Pons (tissue), 1 donor: ENCODE measurements at regions not wholly inside any gene's neighbourhood (a gene's known extent, or its start where the extent isn't known, plus 50 kb on each side); places are given as distances from the start of the nearest gene placed in this dataset.
"Not testable (repeated sequence)": the region's sequence is repeated elsewhere in the genome, so short reads cannot be mapped to it uniquely, and the experiment has no call there.

Source experiments
- DNase-seq: peaks from one replicate; pipeline ENCODE4 v3.0.0-alpha.2; 2016; ENCODE audit warnings: low spot score

GRCh38 chr3:153028381-153028780 lies 133.6 kb upstream of the RAP2B start:
- peak; percentile 49 for DNase-seq

DNA sequence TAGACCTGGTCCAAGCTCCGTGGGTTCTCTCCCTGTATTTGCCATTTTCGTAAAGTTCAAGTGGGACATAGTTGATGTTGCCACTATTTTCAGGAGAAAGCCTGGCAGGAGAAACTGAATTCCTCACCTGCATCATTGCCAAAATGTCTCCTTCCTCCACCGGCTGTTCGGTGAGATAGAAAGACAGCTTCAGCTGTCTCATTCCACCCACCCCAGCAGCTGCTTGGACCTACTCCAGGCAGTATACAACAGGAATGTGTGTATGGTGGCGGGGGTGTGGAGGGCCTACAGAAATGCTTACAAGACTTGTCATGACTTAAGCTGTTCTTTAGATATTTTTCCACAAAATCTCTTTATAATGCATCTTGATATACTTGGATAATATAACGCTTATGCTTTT lies 132.7 kb upstream of the RAP2B start:
- DNase-seq: no peak

GRCh38 chr3:153032891-153033290 lies 129.1 kb upstream of the RAP2B start:
- no peak for DNase-seq

DNA sequence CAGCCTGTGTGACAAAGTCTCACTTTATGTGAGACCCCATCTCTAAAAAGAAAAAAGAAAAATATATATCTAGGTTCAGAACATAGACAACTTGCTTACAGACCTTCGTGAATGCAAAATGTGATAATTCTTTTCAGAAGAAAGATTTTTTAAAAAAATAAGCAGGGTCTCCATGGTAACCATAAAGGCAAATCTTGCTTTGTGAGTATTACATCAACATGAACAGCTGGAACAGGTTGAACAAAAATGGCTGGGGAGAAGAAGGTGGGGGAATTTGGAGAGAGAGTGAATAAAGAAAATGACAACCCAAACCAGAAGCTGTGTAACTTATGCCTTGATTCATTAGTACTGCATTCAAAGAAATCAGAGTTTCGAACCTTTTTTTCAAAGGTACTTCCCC lies 125.2 kb upstream of the RAP2B start:
- no peak for DNase-seq

GRCh38 chr3:153038367-153038766 lies 123.7 kb upstream of the RAP2B start:
- DNase-seq: no peak

DNA sequence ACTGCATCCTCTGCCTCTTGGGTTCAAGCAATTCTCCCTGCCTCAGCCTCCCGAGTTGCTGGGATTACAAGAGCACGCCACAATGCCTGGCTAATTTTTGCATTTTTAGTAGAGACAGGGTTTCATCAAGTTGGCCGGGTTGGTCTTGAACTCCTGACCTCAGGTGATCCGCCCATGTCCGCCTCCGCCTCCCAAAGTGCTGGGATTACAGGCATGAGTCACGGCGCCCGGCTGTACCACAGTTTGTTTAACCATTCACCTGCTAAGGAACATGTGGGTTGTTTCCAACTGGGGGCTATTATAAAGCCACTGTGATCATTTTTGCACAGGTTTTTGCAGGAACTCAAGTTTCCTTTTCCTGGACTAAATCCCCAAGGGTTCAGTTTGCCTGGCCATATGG lies 123.2 kb upstream of the RAP2B start:
- no peak for DNase-seq

DNA sequence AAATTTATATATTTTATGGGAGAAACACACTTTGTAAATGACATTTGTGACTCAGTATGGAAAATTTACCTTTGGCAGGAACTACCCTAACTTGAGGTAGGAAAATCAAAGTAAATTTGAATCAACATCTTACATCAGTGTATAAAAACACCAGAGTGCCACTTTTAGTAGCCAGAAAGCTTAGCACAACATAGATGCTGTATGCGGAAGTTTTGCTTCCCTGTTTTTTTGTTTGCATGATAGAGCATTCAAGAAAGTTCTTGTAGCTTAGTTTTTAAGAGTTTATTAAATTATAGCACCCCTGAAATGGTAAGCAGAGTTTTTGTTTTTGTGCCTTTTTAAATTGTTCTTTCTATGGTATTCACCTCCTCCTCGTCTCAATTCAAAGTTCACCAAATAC lies 120.8 kb upstream of the RAP2B start:
- DNase-seq: no peak

DNA sequence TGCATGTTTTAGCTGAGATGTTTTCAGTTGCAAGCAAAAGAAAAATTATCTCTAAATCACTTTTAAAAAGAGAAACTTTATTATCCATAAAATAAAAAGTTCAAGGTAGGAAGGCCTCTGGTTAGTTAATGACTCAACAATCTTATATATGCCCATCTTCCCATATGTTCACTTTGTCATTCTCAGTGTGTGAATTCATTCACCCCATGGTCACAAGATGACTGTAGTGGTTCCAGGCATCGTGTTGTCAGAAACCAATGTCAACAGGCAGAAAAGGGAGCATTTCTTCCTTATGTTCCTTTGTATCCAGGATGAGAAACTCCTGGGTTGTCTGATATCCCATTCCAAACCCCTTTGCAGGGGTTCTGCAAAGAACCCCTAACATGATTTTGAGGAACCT lies 119.9 kb upstream of the RAP2B start:
- DNase-seq: no peak

GRCh38 chr3:153043729-153044328 lies 118.2 kb upstream of the RAP2B start:
- DNase-seq: no peak

DNA sequence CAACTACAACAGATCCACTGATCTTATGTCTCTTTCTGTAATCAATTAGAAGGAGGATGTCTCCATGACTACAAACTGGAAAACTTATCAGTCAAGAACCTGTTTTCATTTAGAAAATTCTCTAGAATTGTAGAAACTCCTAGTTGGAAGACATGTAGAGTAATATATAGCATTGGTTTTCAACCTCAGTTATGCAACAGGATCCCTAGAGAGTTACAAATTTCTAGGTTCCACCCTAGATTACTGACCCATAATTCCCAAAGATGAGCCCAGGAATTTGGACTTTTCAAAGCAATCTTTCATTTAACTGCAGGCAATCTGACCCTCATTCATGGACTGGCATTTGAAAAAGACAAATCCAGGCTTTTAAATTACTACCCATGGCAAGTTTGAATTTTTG lies 116.9 kb upstream of the RAP2B start:
- no peak for DNase-seq

GRCh38 chr3:153050978-153051377 lies 111.0 kb upstream of the RAP2B start:
- no peak for DNase-seq

DNA sequence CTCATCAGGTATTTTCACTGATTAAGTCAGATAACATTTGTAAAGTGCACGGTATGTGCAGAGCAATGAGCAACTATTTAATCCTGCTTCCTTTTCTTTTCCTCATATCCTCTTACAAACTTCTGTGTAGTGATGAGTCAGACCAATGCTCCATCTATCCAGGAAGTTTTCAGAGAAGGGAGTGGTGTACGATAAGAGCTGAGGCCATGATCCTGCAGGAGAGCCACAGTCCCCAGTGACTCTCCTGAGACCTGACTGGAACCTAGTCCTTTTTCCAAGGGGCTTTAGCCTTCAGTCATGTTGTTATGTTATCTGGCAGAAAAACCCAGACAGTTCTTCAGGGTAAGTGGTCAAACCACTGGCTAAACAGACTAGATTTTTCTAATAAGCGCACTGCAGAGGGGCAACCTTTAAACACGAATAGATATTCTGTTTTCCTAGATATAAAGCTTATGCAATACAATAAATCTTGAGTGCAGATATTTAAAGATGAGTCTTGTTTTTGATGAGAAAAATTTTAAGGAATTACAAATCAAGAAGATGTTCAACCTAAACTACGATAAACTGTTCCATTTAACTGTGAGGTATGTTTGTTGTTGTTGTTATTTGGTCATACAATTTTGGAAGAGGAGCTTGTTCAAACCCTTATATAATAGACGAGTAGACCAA lies 110.5 kb upstream of the RAP2B start:
- no peak for DNase-seq

- no peak for DNase-seq
Observed at GRCh38 chr3:153052096-153052460, 109.9 kb upstream of the RAP2B start.

GRCh38 chr3:153055217-153055616 lies 106.8 kb upstream of the RAP2B start:
- DNase-seq: no peak

- no peak for DNase-seq
Observed at GRCh38 chr3:153055779-153056178, 106.2 kb upstream of the RAP2B start.

- not testable (repeated sequence) for DNase-seq
Observed at GRCh38 chr3:153058031-153058688, 103.9 kb upstream of the RAP2B start.

DNA sequence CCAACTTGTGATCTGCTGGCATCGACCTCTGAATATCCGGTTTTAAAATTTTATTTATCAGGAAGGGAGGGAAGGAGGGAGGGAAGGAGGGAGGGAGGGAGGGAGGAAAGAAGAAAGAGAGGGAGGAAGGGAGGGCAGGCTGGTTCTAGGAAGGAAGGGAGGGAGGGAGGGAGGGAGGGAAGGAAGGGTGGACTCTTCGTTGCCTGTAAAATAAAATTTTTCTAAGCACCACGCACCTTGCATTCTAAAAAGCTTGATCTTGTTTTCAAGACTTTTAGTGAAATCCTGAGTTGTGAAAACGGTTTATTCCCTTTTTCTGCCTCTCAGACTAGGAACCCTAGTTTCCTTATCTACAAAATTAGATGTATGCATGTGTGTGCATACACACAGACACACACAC lies 101.7 kb upstream of the RAP2B start:
- DNase-seq: no peak

- no peak for DNase-seq
Observed at GRCh38 chr3:153061938-153062528, 100.0 kb upstream of the RAP2B start.

DNA sequence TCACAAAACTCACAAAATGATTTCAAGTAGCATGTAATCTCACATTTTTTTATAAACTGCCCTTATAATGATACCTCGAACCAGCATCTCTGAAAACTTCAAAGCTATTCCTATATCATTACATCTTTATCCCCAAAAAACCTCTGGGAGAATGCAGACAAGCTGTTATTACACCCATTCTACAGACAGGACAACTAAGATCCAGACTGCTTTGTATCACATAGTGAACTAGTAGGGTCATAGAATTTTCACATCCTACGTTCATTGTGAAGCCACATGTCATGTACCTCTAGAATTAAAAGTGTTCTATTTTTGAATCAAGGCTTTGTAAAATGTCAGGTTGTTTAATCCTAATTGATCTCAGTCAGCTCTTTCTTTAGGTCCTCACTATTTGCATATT lies 98.7 kb upstream of the RAP2B start:
- DNase-seq: no peak

DNA sequence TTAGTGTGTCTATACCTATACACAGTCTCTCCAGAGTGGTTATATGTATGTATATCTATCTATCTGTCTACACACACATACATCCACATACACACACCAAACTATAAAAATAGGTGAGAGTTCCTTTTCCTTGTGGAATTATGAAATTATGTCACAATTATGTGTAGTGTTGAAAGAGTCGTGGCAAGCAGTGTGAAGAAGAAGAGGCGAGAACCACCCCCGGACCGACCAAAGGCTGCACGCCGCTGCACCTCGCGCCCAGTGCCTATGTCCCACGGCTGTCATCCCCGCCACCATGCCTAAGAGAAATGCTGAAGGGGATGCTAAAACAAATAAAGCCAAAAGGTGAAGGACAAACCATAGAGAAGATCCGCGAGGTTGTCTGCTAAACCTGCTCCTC lies 95.0 kb upstream of the RAP2B start:
- no peak for DNase-seq

DNA sequence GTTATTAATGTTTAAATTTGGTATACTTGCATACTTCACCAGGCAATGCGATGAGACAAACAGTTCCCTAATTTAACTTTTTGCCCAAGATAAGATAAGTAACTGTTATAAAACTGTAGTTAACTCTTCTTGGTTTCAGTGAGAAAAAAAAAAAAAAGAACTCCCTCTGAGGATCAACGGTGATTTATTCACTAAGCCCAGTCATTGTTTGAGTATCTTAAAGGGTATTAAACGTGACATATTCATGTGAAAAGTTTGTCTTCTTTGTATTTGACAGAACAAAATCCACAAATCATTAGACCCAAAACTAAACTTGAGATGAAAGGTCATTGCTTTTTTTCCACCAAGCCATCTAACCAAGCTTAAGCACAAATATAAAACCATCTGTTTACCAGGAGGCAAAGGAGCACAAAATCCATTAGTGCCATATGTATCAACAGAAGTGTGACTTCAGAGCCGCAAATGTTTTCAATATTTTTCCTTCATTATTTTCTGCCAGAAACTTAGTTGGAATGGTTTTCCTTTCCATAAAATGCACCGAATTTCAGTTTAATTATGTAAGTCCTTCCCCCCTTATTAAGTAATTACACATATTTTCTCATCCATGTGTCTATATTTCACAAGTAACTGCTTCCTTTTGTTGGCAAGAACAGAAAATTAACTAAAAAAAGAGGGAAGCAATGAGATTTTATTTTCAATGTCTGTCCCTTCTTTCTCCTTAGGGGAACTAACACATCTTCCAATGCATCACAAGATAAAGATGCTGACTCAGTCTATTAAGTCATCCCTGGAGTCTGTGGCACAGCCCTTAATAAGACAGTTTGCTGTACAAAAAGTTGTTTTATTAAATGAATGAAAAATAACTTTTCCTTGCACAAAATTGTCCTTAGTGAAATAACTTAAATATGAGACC lies 92.2 kb upstream of the RAP2B start:
- no peak for DNase-seq

- no peak for DNase-seq
Observed at GRCh38 chr3:153070511-153070868, 91.5 kb upstream of the RAP2B start.
